SK-N-SH (cell line): ENCODE measurements at regions not wholly inside any gene's neighbourhood (a gene's known extent, or its start where the extent isn't known, plus 50 kb on each side); places are given as distances from the start of the nearest gene placed in this dataset.

Experiments used
- CTCF ChIA-PET: fragments of 300-600, 350-600 bp; formaldehyde crosslinking; extraction: SDS; loops from one replicate; lab custom pipeline; 2021; lab: Yijun Ruan, JAX
- POLR2A ChIA-PET: fragments of 350-600 bp; sonication (Branson Sonifier 250); formaldehyde crosslinking; extraction: SDS; loops from one replicate; lab custom pipeline; 2020; ENCODE audit warnings: antibody characterized with exemption, inconsistent platforms; lab: Yijun Ruan, JAX
- DNase-seq: peaks from one replicate; pipeline ENCODE4 v3.0.0; 2012
- H2AFZ ChIP-seq: fragments of 200-600 bp; sonication (generic); 2 replicates; pipeline ENCODE4 v1.8.1; 2016; ENCODE audit warnings: antibody characterized with exemption, mild to moderate bottlenecking, low read depth
- H3F3A ChIP-seq: fragments of 200-600 bp; sonication (generic); replicated peaks from 2 replicates; pipeline ENCODE3; 2016; ENCODE audit warnings: antibody characterized with exemption, mild to moderate bottlenecking; ENCODE audit not compliant: insufficient read depth
- H3K27ac ChIP-seq, 2 experiments: fragments of 200-500 bp in 1 of 2; fragments of 200-600 bp in 1 of 2; sonication (Bioruptor generic) in 1 of 2; sonication (generic), shearing (Covaris generic) in 1 of 2; 2 replicates each; pipeline versions ENCODE4 v1.5.1 to v1.6.1; 2014 to 2016; ENCODE audit warnings: low read depth in 2 of 2, inconsistent platforms in 1 of 2, low read length in 1 of 2, mild to moderate bottlenecking in 1 of 2, mixed read lengths in 1 of 2
- H3K27me3 ChIP-seq: fragments of 200-600 bp; sonication (generic), shearing (Covaris generic); 2 replicates; pipeline ENCODE4 v1.6.1; 2016; ENCODE audit warnings: mixed run types; ENCODE audit not compliant: insufficient read depth
- H3K36me3 ChIP-seq, 2 experiments: fragments of 200-500 bp in 1 of 2; fragments of 200-600 bp in 1 of 2; sonication (Bioruptor generic) in 1 of 2; sonication (generic) in 1 of 2; replicated peaks in 1 of 2; 2 replicates each; pipeline versions ENCODE3 to v1.5.1; 2014 to 2016; ENCODE audit warnings: low read length in 1 of 2, mild to moderate bottlenecking in 1 of 2; ENCODE audit not compliant: insufficient read depth in 2 of 2, control insufficient read depth in 1 of 2
- H3K4me1 ChIP-seq, 2 experiments: fragments of 200-500 bp in 1 of 2; fragments of 200-600 bp in 1 of 2; sonication (Bioruptor generic) in 1 of 2; sonication (generic), shearing (Covaris generic) in 1 of 2; 2 replicates each; pipeline versions ENCODE4 v1.5.1 to v1.6.1; 2014 to 2016; ENCODE audit warnings: low read depth in 1 of 2, low read length in 1 of 2, mixed run types in 1 of 2; ENCODE audit not compliant: insufficient read depth in 2 of 2, control insufficient read depth in 1 of 2
- H3K4me2 ChIP-seq: fragments of 200-600 bp; sonication (generic), shearing (Covaris generic); 2 replicates; pipeline ENCODE4 v1.6.1; 2017; ENCODE audit warnings: mixed run types
- H3K4me3 ChIP-seq, 2 experiments: fragments of 200-500 bp in 1 of 2; fragments of 200-600 bp in 1 of 2; sonication (Bioruptor generic) in 1 of 2; sonication (generic), shearing (Covaris generic) in 1 of 2; 2 replicates each; pipeline versions ENCODE4 v1.5.1 to v1.8.1; 2014 to 2016; ENCODE audit warnings: low read depth in 2 of 2, inconsistent platforms in 1 of 2, low read length in 1 of 2, mild to moderate bottlenecking in 1 of 2, mixed read lengths in 1 of 2, moderate library complexity in 1 of 2
- H3K79me2 ChIP-seq: fragments of 200-600 bp; sonication (generic); 2 replicates; pipeline ENCODE4 v1.8.1; 2017; ENCODE audit warnings: mild to moderate bottlenecking; ENCODE audit not compliant: insufficient read depth
- H3K9ac ChIP-seq: fragments of 200-600 bp; sonication (generic); 2 replicates; pipeline ENCODE4 v1.6.1; 2017; ENCODE audit warnings: mixed run types
- H3K9me2 ChIP-seq: fragments of 200-600 bp; sonication (generic); 2 replicates; pipeline ENCODE4 v1.6.1; 2017; ENCODE audit warnings: mixed run types
- H3K9me3 ChIP-seq: fragments of 200-600 bp; sonication (generic); 2 replicates; pipeline ENCODE4 v1.6.1; 2017; ENCODE audit warnings: mixed run types, mild to moderate bottlenecking, moderate library complexity
- H4K20me1 ChIP-seq: fragments of 200-600 bp; sonication (generic); 2 replicates; pipeline ENCODE4 v1.6.1; 2017; ENCODE audit warnings: mild to moderate bottlenecking, mixed run types; ENCODE audit not compliant: insufficient read depth
- CHD2 ChIP-seq: fragments of 150-350 bp; IDR thresholded peaks from 2 replicates; pipeline ENCODE4 v1.6.1; 2018; ENCODE audit warnings: low read length; ENCODE audit not compliant: partially characterized antibody
- CTCF ChIP-seq: fragments of 200-600 bp; sonication (generic); IDR thresholded peaks from 2 replicates; pipeline ENCODE4 v1.6.1; 2017; ENCODE audit warnings: antibody characterized with exemption, mild to moderate bottlenecking, moderate library complexity
- ELF1 ChIP-seq: IDR thresholded peaks from 2 replicates; pipeline ENCODE4 v1.4.0; 2012
- FOXM1 ChIP-seq: IDR thresholded peaks from 2 replicates; pipeline ENCODE4 v1.4.0; 2012; ENCODE audit warnings: low read depth, mild to moderate bottlenecking
- IRF3 ChIP-seq: fragments of 150-350 bp; IDR thresholded peaks from 2 replicates; pipeline ENCODE4 v1.6.1; 2016; ENCODE audit warnings: mild to moderate bottlenecking, low read depth, low read length
- MEF2A ChIP-seq: IDR thresholded peaks from 2 replicates; pipeline ENCODE4 v1.4.0; 2012; ENCODE audit warnings: low read depth, borderline replicate concordance
- MXI1 ChIP-seq: IDR thresholded peaks from 2 replicates; pipeline ENCODE4 v1.6.1; 2012; ENCODE audit warnings: mild to moderate bottlenecking, low read depth, low read length, improper control_type of control experiment
- NRF1 ChIP-seq: IDR thresholded peaks from 2 replicates; pipeline ENCODE4 v1.6.1; 2012; ENCODE audit warnings: low read depth, mild to moderate bottlenecking, low read length
- PBX3 ChIP-seq: IDR thresholded peaks from 2 replicates; pipeline ENCODE4; 2012
- POLR2AphosphoS5 ChIP-seq: IDR thresholded peaks from 2 replicates; pipeline ENCODE4 v1.6.1; 2012; ENCODE audit warnings: low read depth, low read length
- RCOR1 ChIP-seq: fragments of 150-350 bp; IDR thresholded peaks from 2 replicates; pipeline ENCODE4 v1.6.1; 2017; ENCODE audit warnings: antibody characterized with exemption, low read length
- REST ChIP-seq: IDR thresholded peaks from 2 replicates; pipeline ENCODE4 v1.6.1; 2012; ENCODE audit warnings: mild to moderate bottlenecking, low read depth, low read length, moderate library complexity
- RFX5 ChIP-seq: IDR thresholded peaks from 2 replicates; pipeline ENCODE4 v1.6.1; 2012; ENCODE audit warnings: mild to moderate bottlenecking, improper control_type of control experiment, low read length
- RXRA ChIP-seq: IDR thresholded peaks from 2 replicates; pipeline ENCODE4 v1.4.0; 2012; ENCODE audit warnings: low read depth, mild to moderate bottlenecking, borderline replicate concordance
- TCF12 ChIP-seq: IDR thresholded peaks from 2 replicates; pipeline ENCODE4 v1.4.0; 2012
- TEAD4 ChIP-seq: IDR thresholded peaks from 2 replicates; pipeline ENCODE4 v1.4.0; 2012; ENCODE audit warnings: mild to moderate bottlenecking, borderline replicate concordance; ENCODE audit not compliant: insufficient read depth
- USF1 ChIP-seq: IDR thresholded peaks from 2 replicates; pipeline ENCODE4 v1.4.0; 2012; ENCODE audit warnings: low read depth, borderline replicate concordance
- USF2 ChIP-seq: fragments of 150-350 bp; IDR thresholded peaks from 2 replicates; pipeline ENCODE4 v1.6.1; 2017; ENCODE audit warnings: antibody characterized with exemption, low read length, low read depth, borderline replicate concordance
- YY1 ChIP-seq: IDR thresholded peaks from 2 replicates; pipeline ENCODE4 v1.4.0; 2012; ENCODE audit warnings: low read depth, mild to moderate bottlenecking
- ZBTB33 ChIP-seq: IDR thresholded peaks from 2 replicates; pipeline ENCODE4 v1.4.0; 2012; ENCODE audit warnings: low read depth, borderline replicate concordance
- WGBS: methylation state at CpG from one replicate; pipeline ENCODE4 v1.1.6; 2017; ENCODE audit warnings: low lambda C conversion rate; 5-methylcytosine and 5-hydroxymethylcytosine counted together

GRCh38 chr1:55347866-55348265, 132.7 kb upstream of the USP24 start:
- ChIA-PET CTCF (no interaction called here), POLR2A (no interaction called here)
- no peak overlapping the region for H3K4me2 ChIP-seq
- H4K20me1 ChIP-seq = no peaks in the 10 kb centered on the region
- no peaks in the 10 kb centered on the region for H3K4me1 ChIP-seq
- H3K9me3 ChIP-seq = no peaks in the 10 kb centered on the region
- H3K27me3 ChIP-seq = no peaks in the 10 kb centered on the region
- no peaks in the 10 kb centered on the region for H3K36me3 ChIP-seq
- no peak for TF ChIP-seq TCF12
- TF ChIP-seq ZBTB33 = no peak
- TF ChIP-seq IRF3 = no peak
- no peak for TF ChIP-seq RCOR1
- TF ChIP-seq POLR2AphosphoS5 = no peak
- no peak for TF ChIP-seq FOXM1
- TF ChIP-seq PBX3 = no peak
- TF ChIP-seq RFX5 = no peak
- TF ChIP-seq YY1 = no peak
- no peak for TF ChIP-seq USF2
- no peak for TF ChIP-seq MEF2A
- no peak for TF ChIP-seq TEAD4
- TF ChIP-seq RXRA = no peak
- no peak for TF ChIP-seq MXI1
- no peak for TF ChIP-seq CHD2
- TF ChIP-seq NRF1 = no peak
- TF ChIP-seq USF1 = no peak
- TF ChIP-seq REST = no peak
- no peak for TF ChIP-seq ELF1
- TF ChIP-seq CTCF = no peak
- no peaks in the 10 kb centered on the region for H3K79me2 ChIP-seq
- H3K9me2 ChIP-seq = no peaks in the 10 kb centered on the region
- no peak for DNase-seq
- H2AFZ ChIP-seq = no peak overlapping the region
- 64% methylated on average over 2 of the region's 2 CpGs for WGBS
- no peak overlapping the region for H3K9ac ChIP-seq
- no peaks in the 10 kb centered on the region for H3F3A ChIP-seq
- H3K4me3 ChIP-seq = no peak overlapping the region
- H3K27ac ChIP-seq = no peak overlapping the region
